Gastroesophageal sphincter (tissue), 3 donors: ENCODE measurements at regions not wholly inside any gene's neighbourhood (a gene's known extent, or its start where the extent isn't known, plus 50 kb on each side); places are given as distances from the start of the nearest gene placed in this dataset.

Experiments
- POLR2A ChIP-seq, 2 donors: fragments of 450-650 bp; IDR thresholded peaks; one replicate each; pipeline ENCODE4 v1.6.1; 2017; ENCODE audit warnings: antibody characterized with exemption in 2 of 2, mild to moderate bottlenecking in 2 of 2, moderate library complexity in 1 of 2
- TF ChIP-seq, protein P1 (sequence below), 4 experiments: fragments of 200-600 bp in 2 of 4; fragments of 450-650 bp in 2 of 4; sonication (generic) in 1 of 4; IDR thresholded peaks; one replicate each; pipeline ENCODE4 v1.5.1; 2017 to 2019; ENCODE audit warnings: antibody characterized with exemption in 4 of 4, mild to moderate bottlenecking in 2 of 4, moderate library complexity in 2 of 4

GRCh38 chr2:104919127-104919526 lies 65.2 kb downstream of the POU3F3 start:
- TF ChIP-seq, protein P1, sequence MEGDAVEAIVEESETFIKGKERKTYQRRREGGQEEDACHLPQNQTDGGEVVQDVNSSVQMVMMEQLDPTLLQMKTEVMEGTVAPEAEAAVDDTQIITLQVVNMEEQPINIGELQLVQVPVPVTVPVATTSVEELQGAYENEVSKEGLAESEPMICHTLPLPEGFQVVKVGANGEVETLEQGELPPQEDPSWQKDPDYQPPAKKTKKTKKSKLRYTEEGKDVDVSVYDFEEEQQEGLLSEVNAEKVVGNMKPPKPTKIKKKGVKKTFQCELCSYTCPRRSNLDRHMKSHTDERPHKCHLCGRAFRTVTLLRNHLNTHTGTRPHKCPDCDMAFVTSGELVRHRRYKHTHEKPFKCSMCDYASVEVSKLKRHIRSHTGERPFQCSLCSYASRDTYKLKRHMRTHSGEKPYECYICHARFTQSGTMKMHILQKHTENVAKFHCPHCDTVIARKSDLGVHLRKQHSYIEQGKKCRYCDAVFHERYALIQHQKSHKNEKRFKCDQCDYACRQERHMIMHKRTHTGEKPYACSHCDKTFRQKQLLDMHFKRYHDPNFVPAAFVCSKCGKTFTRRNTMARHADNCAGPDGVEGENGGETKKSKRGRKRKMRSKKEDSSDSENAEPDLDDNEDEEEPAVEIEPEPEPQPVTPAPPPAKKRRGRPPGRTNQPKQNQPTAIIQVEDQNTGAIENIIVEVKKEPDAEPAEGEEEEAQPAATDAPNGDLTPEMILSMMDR (IDR thresholded peaks at IDR 0.05) = no peak
- TF ChIP-seq POLR2A (IDR thresholded peaks at IDR 0.05) = no peak
